Astrocyte (in vitro differentiated cells and primary cell): ENCODE measurements at regions not wholly inside any gene's neighbourhood (a gene's known extent, or its start where the extent isn't known, plus 50 kb on each side); places are given as distances from the start of the nearest gene placed in this dataset.
A peak's percentile ranks its signal among the peaks of the same experiment; 100 is the strongest.
"Not testable (repeated sequence)": the region's sequence is repeated elsewhere in the genome, so short reads cannot be mapped to it uniquely, and the experiment has no call there.

Experiments
- DNase-seq: peaks from one replicate; pipeline ENCODE4 v3.0.0-alpha.2; 2010; ENCODE audit warnings: low read depth
- FAIRE-seq: peaks from 2 replicates; lab custom pipeline; 2011; peaks lifted over from hg19 to GRCh38; lab: Jason Lieb, UNC
- H2AFZ ChIP-seq: 2 replicates; pipeline ENCODE4 v1.6.0; 2012; ENCODE audit warnings: low read depth, low read length, inconsistent platforms
- H3K27ac ChIP-seq: 2 replicates; pipeline ENCODE4 v1.5.1; 2011; ENCODE audit warnings: low read depth, low read length, inconsistent platforms
- H3K27me3 ChIP-seq: 2 replicates; pipeline ENCODE4 v1.6.0; 2011; ENCODE audit warnings: low read length, inconsistent platforms; ENCODE audit not compliant: insufficient read depth
- H3K36me3 ChIP-seq: 2 replicates; pipeline ENCODE4 v1.5.1; 2011; ENCODE audit warnings: low read length, inconsistent platforms; ENCODE audit not compliant: insufficient read depth
- H3K4me1 ChIP-seq: 2 replicates; pipeline ENCODE4 v1.5.1; 2011; ENCODE audit warnings: low read length, inconsistent platforms; ENCODE audit not compliant: insufficient read depth
- H3K4me2 ChIP-seq: 2 replicates; pipeline ENCODE4 v1.6.0; 2012; ENCODE audit warnings: low read length, inconsistent platforms
- H3K4me3 ChIP-seq: 2 replicates; pipeline ENCODE4 v1.5.1; 2011; ENCODE audit warnings: low read depth, mild to moderate bottlenecking, low read length, inconsistent platforms; ENCODE audit not compliant: insufficient read depth
- H3K79me2 ChIP-seq: 2 replicates; pipeline ENCODE4 v1.6.0; 2012; ENCODE audit warnings: mild to moderate bottlenecking, low read length, inconsistent platforms; ENCODE audit not compliant: insufficient read depth
- H3K9ac ChIP-seq: 2 replicates; pipeline ENCODE4 v1.6.0; 2012; ENCODE audit warnings: mild to moderate bottlenecking, low read length, inconsistent platforms
- H3K9me3 ChIP-seq: 2 replicates; pipeline ENCODE4 v1.5.1; 2012; ENCODE audit warnings: low read depth, mild to moderate bottlenecking, low read length, inconsistent platforms; ENCODE audit not compliant: insufficient read depth
- H4K20me1 ChIP-seq: 2 replicates; pipeline ENCODE4 v1.6.0; 2012; ENCODE audit warnings: low read length, inconsistent platforms; ENCODE audit not compliant: insufficient read depth
- H3K27ac Mint-ChIP-seq: one replicate; pipeline ENCODE4 v1.8.0; 2021; ENCODE audit warnings: mild to moderate bottlenecking, mixed read lengths; ENCODE audit not compliant: unreplicated experiment
- H3K27me3 Mint-ChIP-seq: one replicate; pipeline ENCODE4 v1.8.0; 2021; ENCODE audit warnings: low read depth, mixed read lengths; ENCODE audit not compliant: unreplicated experiment
- H3K36me3 Mint-ChIP-seq: one replicate; pipeline ENCODE4 v1.8.0; 2021; ENCODE audit warnings: low read depth, mixed read lengths; ENCODE audit not compliant: unreplicated experiment
- H3K4me1 Mint-ChIP-seq: one replicate; pipeline ENCODE4 v1.8.0; 2021; ENCODE audit warnings: low read depth, mixed read lengths; ENCODE audit not compliant: unreplicated experiment
- H3K4me3 Mint-ChIP-seq: one replicate; pipeline ENCODE4 v1.8.0; 2021; ENCODE audit warnings: mild to moderate bottlenecking, moderate library complexity, mixed read lengths; ENCODE audit not compliant: unreplicated experiment
- H3K9me3 Mint-ChIP-seq: one replicate; pipeline ENCODE4 v1.8.0; 2021; ENCODE audit warnings: mild to moderate bottlenecking, mixed read lengths; ENCODE audit not compliant: unreplicated experiment
- EZH2 ChIP-seq: IDR thresholded peaks from 2 replicates; pipeline ENCODE4 v1.6.1; 2012; ENCODE audit warnings: mild to moderate bottlenecking, low read length, inconsistent platforms; ENCODE audit not compliant: insufficient read depth
- TF ChIP-seq, protein P1 (sequence below): IDR thresholded peaks from 2 replicates; pipeline ENCODE4 v1.5.1; 2011; ENCODE audit warnings: low read depth, mild to moderate bottlenecking, inconsistent platforms, low read length, moderate library complexity; ENCODE audit not compliant: insufficient read depth

DNA sequence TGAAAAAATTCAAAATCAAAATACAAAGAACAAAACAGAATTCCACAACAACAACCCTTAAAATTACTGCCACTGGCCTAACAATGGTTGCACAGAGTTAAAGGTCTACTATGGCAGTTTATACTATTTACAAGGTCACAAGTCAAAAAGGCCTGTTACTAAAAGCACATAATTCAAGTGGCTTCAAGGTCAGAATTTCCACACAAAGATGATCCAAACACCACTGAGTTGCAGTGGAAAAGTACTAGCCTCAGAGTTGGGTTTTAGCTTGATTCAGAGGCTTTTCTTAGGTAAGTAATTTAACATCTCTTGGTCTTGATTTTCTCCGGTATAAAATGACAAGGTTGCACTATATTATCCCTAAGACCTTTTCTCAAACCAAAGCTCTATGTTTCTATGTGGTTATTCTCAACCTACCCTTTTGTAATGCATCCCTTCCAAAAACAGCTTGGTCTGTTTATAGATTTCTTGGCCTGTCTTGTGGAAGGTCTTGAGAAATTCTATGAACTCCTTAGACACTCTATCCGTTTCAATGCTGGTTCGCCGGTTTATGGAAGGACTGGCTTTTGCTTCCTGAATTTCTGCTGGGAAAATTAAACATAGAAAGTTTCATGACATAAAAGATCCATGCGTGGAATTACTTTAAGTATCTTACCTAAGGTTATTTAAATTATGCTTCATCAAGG is 69.5 kb downstream of the MDH2 start:
- H3K4me1 Mint-ChIP-seq, H3K9ac ChIP-seq, H2AFZ ChIP-seq, H3K4me3 ChIP-seq, H3K27me3 Mint-ChIP-seq, H3K27me3 ChIP-seq, H3K27ac Mint-ChIP-seq, H3K9me3 ChIP-seq, H3K27ac ChIP-seq, H3K9me3 Mint-ChIP-seq, H3K79me2 ChIP-seq, FAIRE-seq, H3K36me3 Mint-ChIP-seq, H3K4me1 ChIP-seq, H4K20me1 ChIP-seq, H3K4me3 Mint-ChIP-seq, DNase-seq, H3K36me3 ChIP-seq, H3K4me2 ChIP-seq: not testable (repeated sequence)

GRCh38 chr7:76118253-76119036 is 70.5 kb downstream of the MDH2 start:
- H3K4me2 ChIP-seq, result not testable (repeated sequence)
- peak; percentile 64 for FAIRE-seq

DNA sequence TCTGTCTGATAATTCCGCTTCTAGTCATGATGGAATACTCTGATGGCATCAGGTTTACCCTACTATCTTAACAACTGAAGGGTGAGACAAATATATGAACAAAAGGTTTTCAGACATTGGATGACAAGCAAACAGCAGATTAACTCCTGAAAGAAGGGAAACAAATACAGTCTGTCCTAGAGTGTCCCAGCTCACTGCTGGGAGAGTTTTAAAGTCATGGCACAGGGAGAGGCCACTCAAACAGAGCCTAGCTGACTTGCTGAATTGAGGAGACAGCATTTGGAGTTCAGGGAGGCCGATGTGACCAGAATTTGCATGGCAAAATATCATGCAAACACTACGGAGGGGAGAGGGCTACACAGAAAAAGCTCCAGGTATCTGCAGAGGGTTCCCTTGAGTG is 73.1 kb downstream of the MDH2 start:
- H3K4me3 Mint-ChIP-seq, result no peak overlapping the region
- DNase-seq (no peak), FAIRE-seq (no peak)
- TF ChIP-seq, protein P1, sequence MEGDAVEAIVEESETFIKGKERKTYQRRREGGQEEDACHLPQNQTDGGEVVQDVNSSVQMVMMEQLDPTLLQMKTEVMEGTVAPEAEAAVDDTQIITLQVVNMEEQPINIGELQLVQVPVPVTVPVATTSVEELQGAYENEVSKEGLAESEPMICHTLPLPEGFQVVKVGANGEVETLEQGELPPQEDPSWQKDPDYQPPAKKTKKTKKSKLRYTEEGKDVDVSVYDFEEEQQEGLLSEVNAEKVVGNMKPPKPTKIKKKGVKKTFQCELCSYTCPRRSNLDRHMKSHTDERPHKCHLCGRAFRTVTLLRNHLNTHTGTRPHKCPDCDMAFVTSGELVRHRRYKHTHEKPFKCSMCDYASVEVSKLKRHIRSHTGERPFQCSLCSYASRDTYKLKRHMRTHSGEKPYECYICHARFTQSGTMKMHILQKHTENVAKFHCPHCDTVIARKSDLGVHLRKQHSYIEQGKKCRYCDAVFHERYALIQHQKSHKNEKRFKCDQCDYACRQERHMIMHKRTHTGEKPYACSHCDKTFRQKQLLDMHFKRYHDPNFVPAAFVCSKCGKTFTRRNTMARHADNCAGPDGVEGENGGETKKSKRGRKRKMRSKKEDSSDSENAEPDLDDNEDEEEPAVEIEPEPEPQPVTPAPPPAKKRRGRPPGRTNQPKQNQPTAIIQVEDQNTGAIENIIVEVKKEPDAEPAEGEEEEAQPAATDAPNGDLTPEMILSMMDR, result no peak
- no peak for TF ChIP-seq EZH2
- Histone ChIP-seq H3K4me2 (no peak overlapping the region), H4K20me1 (no peaks in the 10 kb centered on the region), H3K79me2 (no peaks in the 10 kb centered on the region), H3K36me3 (no peaks in the 10 kb centered on the region), H3K27ac (no peak overlapping the region), H3K4me1 (no peaks in the 10 kb centered on the region), H3K4me3 (no peak overlapping the region), H2AFZ (no peak overlapping the region), H3K9me3 (no peaks in the 10 kb centered on the region), H3K9ac (no peak overlapping the region), H3K27me3 (no peaks in the 10 kb centered on the region)
- no peaks in the 10 kb centered on the region for H3K36me3 Mint-ChIP-seq
- H3K27me3 Mint-ChIP-seq, result no peaks in the 10 kb centered on the region
- no peaks in the 10 kb centered on the region for H3K9me3 Mint-ChIP-seq
- H3K27ac Mint-ChIP-seq, result no peak overlapping the region
- H3K4me1 Mint-ChIP-seq, result peaks cover 12% of the 10 kb centered on the region

More at GRCh38 chr7:76118253-76119036, 70.5 kb downstream of the MDH2 start:
- H3K4me1 Mint-ChIP-seq, H3K4me1 ChIP-seq, H3K27ac ChIP-seq, H3K36me3 Mint-ChIP-seq, H3K27me3 ChIP-seq, H3K36me3 ChIP-seq, H3K79me2 ChIP-seq, H3K4me3 Mint-ChIP-seq, H2AFZ ChIP-seq, H3K4me3 ChIP-seq, H3K27me3 Mint-ChIP-seq, H3K9me3 Mint-ChIP-seq, H3K9ac ChIP-seq, H4K20me1 ChIP-seq, H3K9me3 ChIP-seq, H3K27ac Mint-ChIP-seq: not testable (repeated sequence)
- peak; percentile 19 for DNase-seq
